ENCODE measurements at regions not wholly inside any gene's neighbourhood (a gene's known extent, or its start where the extent isn't known, plus 50 kb on each side); places are given as distances from the start of the nearest gene placed in this dataset.
A peak's percentile ranks its signal among the peaks of the same experiment; 100 is the strongest.
"Not testable (repeated sequence)": the region's sequence is repeated elsewhere in the genome, so short reads cannot be mapped to it uniquely, and the experiment has no call there.

DNA sequence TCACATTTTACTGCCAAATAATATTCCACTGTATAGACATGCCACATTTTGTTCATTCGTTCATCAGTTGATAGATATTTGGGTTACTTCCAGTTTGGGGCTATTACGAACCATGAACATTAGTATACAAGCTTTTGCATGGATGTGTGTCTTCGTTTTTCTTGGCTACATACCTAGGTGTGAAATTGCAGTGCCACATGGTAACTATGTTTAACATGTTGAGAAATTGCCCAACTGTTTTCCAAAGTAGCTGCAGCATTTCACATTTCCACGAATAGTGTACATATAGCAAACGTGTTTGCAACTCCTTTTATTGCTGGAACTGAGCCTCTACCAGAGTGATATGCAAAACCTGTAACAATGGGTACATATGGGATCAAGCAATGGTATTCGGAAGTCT lies 221.5 kb downstream of the VEGFC start:
- no peak for DNase-seq (ENCODE audit: low spot score)

DNA sequence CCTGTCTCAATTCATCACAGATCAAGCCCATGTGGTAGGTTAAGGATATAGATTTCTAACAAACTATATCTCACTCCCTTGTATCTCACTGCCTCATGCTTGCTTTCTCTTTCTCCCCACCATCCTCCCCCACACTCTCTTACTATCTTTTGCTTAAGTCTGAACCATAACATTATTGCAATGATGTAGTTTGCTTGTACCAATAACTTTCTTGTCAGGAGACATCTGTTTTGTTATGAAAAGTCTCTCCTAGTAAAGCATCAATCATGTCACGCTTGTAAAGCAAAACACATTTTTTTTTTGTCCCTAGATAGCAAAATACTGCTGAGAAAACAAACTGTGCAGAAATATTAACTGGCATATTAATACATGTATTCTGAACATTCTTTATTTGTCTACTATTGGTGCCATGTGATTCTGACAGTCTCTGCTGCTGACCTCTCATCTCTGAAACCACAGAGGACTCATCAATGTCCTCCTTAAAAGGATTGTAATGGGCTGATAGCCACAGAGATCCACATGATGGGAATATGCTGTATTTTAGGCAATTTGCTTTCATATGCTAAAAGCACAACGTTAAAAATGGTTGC lies 217.5 kb downstream of the VEGFC start:
- peak; percentile 10 for DNase-seq (ENCODE audit: low spot score)

DNA sequence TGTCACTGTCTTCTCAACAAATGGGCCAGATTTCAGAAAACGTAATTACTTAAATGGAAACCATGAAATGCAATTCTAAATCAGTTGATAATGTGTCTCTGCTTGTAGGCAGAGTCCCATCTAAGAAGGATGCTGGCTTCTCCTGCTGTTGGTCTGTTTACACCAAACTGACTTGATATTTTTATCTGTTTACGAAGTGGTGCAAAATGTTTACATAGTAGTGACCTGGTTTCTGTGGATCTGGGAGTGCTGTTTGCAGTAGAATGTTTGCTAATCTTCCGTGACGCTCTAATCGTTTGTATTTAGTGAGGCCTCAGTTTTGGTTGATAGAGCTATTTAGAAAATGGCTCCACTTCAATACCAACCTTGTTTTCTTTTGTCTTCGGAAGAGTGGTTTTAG lies 213.5 kb downstream of the VEGFC start:
- no peak for DNase-seq (ENCODE audit: low spot score)

DNA sequence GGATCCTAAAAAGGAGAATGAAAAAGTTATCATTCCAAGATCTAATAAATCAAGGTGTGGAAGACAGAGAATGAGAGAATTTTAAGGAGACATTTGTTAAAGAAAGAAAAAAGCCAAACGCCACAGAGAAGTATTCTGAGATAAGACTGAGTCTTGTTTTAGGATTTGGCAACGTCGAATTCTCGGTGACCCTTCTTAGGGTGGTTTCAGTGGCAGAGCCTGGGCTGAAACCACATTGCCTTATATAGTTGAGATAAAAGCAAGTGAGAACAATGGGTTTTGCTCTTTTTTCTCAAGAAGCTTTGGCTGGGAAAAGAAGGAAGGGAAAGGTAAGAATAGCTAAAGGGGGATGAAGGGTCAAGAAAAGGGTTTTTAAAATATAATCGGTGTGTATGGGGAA lies 209.4 kb downstream of the VEGFC start:
- no peak for DNase-seq (ENCODE audit: low spot score)

DNA sequence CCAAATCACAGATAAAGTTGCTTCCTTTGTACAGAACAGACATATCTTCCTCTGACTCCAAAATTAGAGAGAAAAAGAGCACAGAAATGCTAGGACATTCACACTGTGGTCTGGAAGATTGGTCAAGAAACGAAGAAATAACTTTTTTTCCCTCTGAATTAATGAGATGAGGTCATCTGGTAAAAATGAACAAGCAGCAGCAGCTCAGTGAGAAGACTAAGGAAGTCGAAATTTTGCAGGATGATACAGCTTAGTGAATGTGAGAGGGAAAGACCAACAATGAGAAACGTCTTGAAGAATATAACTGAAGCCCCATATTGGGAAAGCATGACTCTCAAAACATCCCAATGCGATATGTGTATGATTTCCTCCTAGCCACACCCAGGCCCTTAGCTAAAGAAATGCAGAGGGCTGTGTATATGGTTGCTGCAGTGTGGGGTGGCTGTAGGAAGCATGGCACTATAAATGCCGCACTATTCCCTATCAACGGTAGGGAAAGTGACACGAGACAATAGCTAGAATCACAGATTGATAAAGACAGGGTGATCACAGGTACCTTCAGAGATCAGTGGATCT lies 208.6 kb downstream of the VEGFC start:
- peak; percentile 25 for DNase-seq (ENCODE audit: low spot score)

DNA sequence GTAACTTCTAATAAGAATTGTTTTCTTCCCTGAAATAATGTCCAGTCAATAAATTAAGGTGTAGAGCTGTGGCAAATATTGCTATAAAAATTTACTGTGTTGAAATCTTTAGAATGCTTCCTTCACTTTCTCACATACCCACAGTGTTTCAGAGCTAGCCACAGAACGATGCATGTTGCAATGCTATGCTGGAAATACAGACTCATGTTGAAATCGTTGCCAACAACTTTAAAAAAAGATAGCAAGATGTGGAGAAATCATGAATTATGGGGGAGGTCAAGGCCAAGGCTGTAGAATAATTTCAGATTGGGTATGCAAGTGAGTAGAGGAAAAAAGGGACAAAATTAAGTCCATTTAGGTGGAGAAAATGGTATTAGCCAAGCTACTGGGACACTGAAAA lies 204.8 kb downstream of the VEGFC start:
- DNase-seq (ENCODE audit: low spot score), result peak; percentile 63

DNA sequence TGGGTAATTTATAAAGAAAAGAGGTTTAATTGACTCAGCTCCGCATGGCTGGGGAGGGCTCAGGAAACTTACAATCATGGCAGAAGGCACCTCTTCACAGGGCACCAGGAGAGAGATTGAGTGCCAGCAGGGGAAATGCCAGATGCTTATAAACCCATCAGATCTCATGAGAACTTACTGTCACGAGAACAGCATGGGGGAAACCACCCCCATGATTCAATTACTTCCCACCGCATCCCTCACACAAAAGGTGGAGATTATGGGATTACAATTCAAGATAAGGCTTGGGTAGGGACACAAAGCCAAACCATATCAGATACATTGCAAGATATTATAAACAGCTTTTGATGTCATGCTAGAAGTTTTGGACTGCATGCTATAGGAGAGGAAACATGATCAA lies 204.3 kb downstream of the VEGFC start:
- DNase-seq (ENCODE audit: low spot score), result no peak

DNA sequence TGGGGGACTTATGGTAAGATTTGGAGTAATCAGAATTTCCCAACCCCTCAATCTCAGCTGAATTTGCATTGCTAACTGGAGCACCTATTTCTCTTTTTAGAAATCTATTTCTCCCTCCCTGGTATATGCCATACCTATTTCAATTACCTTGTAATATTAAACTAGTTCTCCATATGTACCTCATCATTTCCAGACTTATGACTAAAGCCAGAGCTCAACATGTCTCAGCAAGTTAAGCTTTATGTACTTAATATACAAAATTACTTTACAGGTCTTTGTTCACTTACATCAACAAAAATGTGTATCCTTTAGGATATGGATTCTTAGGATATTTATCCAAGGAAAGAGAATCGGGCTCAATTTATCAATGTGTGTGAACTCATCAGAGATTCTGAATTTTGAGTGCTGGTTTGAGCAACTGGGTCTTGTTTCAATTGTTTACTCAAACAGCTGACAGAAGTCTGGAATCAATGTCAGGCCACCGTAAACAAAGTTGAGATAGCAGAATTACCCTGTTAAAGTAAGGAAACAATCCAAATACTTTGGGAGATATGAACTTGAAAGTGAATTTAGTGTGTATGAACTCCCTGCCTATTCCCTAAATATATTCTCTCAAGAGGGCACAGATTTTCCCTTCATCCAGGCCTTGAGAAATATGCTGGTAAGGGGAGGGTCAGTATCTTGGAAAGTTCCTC lies 199.6 kb downstream of the VEGFC start:
- no peak for DNase-seq (ENCODE audit: low spot score)

DNA sequence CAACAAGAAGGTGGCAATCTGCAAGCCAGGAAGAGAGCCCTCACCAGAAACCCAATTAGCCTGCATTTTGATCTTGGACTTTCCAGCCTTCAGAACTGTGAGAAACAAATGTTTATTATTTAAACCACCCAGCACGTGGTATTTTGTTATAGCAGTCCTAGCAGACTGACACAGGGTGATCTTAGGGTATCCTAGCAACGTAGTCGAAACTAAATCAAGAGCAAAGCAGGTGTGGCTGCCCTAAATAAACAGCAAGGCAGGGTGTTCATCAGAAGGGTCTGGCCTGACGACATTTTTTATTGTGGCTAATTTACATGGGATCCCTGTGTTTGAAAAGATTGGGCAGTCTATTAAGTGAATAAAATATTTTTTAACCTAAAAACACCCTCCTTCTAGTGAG lies 198.8 kb downstream of the VEGFC start:
- no peak for DNase-seq (ENCODE audit: low spot score)

DNA sequence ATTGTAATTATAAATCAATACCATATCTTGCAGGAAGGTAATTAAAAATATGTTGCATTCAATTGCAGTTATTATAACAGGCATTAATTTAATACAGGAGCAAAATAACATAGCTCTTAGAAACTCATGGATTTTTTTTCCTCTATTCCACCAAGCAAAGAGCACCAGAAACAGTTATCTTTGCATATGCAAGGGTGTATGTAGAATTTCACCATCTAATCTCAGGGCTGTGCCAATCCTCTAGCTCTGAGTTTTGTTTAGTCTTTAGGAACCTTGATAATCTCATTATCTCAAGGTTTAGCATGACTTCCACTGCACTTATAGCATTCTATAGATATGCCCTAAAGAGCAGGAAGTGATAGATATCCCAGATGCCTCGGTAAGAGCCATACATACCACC lies 197.5 kb downstream of the VEGFC start:
- DNase-seq (ENCODE audit: low spot score), result no peak

DNA sequence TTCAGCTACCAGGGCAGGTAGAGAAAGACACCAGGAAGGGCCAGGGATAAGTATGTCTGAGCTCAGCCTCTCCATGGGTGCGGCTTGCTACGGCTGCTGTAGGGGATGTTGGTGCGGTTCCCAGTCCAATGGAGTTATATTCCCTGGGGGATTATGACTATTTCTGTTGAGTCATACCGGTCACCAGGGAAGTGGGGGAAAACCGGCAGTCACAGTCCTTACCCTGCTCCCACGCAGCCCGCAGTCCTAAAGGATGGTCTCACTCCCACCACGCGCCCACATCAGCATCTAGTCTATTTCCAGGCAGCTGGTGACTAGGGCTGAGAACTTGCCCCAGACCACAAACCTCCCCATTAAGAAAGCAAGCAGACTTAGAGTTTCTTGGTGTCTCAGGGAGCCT lies 191.6 kb downstream of the VEGFC start:
- DNase-seq (ENCODE audit: low spot score), result no peak

DNA sequence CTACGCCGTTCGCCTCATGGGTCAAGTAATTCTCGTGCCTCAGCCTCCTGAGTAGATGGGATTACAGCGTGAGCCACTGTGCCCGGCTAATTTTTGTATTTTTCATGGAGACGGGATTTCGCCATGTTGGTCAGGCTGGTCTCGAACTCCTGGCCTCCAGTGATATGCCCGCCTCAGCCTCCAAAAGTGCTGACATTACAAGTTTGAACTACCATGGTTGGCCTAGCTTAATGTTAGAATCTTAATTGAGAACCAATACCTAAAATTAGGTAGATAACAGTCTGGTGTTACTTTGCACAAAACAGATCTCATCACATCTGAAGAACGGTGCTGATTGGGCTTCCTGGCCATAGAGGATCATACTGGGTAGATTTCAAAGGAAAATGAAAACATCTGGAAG lies 184.9 kb downstream of the VEGFC start:
- DNase-seq (ENCODE audit: low spot score), result no peak

DNA sequence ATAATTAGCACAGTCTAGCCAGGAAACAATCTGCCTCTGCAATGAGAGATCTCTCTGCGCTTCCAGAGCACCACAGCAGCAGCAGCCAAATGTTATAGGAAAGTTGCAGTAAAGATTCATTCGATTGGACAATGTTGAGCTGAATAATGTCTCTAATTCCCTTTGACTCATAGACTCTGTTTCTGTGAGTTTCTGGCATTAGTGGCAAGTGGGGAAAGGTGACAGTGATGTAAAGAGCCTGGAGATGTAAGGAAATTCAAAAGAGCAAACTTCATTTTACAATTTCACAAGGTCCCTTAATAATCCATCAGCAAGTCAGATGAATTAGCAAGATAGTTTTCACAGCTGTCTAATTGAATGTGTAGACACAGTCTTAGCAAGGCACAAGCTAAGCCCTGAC lies 184.4 kb downstream of the VEGFC start:
- no peak for DNase-seq (ENCODE audit: low spot score)

DNA sequence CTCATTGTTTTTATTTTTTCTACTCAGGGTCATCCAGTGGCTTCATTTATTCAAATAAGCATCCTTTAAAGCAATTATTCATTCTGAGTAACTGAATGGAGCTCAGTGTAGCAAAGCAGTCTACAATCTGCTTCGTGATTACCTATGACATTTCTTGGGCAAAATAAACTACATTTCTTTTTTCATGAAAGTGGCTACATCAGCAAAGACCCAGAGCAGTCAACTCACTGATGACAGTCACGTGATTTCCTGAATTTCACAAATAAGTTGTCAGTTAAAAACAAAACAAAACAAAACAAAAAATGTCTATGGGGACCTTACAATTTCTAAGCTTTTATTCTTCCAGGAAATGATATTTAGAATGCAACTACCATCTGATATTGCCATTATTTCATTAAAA lies 182.1 kb downstream of the VEGFC start:
- DNase-seq (ENCODE audit: low spot score), result no peak

DNA sequence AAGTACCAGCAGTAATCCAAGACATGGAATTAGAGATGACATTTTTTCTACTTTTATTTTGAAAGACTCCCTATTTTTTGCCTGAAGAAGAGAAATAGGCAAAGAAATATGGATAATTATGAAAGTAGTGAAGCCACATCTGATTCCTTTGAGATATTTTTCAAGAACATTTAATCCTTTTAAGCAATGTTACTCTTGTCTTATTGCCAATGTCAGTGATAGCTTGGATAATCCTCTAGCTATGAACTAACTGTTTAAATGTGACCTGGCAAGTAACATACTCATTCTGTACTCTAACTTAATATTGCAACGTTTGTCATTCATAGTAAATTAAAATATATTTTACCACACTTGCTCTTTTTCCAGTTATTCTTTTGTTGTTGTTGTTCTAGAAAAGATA lies 181.3 kb downstream of the VEGFC start:
- DNase-seq (ENCODE audit: low spot score), result no peak

DNA sequence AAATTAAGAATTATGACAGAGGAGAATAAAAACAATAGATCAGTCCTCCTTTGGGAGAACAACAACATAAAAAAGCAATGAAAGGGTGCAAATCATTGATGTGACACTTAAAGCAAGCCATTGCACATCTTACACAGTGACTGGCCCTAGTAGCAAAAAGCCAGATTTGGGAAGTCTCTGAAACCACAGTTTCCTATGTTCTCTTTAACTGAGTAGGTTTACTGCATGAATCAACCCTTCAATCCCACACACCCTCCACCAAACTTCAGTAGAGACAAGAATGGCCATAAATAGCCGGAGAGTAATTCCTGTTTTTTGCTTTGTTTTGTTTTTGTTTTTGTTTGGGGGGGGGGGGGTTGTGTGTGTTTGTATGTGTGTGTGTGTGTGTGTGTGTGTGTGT lies 180.8 kb downstream of the VEGFC start:
- no peak for DNase-seq (ENCODE audit: low spot score)

DNA sequence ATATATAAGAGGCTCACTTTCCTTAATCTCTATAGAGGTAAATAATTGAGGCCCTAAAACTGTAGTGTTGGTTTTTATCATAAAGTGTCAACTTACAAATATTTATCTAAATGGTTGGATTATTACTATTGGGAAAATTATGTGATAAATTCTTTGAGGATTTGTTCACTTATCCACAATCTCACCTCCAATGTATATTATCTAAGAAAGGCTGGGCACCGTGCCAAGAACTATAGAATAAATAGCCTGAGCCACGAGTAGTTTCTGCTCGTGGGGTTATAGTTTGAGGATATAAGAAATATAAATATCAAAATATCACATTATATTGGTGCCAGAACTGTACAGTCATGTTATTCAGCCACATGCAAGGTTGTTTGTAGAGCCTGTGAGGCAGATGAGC lies 177.9 kb downstream of the VEGFC start:
- DNase-seq (ENCODE audit: low spot score), result no peak

DNA sequence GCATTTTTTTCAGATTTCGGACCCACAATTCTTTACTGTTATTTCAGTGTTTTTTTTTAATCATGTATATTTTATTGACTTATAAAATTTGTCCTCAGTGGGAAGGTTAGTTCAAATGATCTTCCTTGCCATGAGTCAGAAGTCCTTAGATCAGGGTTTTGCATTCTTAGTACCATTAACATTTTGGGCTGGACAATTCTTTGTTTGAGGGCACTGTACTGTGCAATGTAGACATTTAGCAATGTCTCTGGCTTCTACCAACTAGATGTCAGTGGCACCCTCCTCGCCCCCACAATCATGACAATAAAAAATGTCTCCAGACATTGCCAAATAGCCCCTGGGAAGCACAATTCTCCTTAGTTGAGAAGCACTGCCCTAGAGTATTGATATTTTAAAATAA lies 176.6 kb downstream of the VEGFC start:
- no peak for DNase-seq (ENCODE audit: low spot score)

DNA sequence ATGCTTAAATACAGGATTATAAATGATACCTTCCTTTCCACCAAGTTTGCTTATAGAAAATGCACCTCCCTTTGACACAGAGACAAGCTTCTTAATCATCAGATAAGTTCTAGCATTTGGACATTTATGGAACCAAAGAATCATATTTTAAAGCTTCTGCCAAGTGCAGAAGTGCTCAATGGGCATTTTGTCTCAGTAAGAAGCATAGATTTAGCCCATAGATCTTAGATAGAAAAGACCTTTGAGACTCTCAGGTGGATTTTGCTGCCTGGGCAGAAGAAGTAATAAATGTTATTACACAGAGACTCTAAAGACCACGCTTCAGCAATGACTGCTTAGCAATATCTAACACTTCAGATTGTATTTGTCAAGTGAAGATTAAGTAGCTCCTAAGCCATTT lies 174.6 kb downstream of the VEGFC start:
- no peak for DNase-seq (ENCODE audit: low spot score)

DNA sequence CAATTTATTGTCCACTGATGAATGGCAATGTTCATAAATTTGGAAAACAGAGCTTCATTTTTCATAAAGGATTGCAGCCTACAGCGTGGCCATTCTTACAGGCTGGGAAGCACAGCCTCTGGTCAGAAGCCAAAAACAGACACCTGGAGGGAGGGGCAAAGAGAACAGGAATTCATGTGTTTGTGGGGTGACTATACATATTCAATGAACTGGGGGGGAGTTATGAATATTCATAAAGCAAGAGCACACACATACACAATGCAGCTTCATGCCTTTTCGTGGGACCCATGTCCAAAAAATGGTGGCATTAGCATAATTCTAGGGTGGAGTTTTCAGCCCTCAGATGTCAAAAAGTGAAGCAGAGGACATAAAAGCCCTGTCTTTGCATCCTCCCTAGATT lies 173.3 kb downstream of the VEGFC start:
- no peak for DNase-seq (ENCODE audit: low spot score)

DNA sequence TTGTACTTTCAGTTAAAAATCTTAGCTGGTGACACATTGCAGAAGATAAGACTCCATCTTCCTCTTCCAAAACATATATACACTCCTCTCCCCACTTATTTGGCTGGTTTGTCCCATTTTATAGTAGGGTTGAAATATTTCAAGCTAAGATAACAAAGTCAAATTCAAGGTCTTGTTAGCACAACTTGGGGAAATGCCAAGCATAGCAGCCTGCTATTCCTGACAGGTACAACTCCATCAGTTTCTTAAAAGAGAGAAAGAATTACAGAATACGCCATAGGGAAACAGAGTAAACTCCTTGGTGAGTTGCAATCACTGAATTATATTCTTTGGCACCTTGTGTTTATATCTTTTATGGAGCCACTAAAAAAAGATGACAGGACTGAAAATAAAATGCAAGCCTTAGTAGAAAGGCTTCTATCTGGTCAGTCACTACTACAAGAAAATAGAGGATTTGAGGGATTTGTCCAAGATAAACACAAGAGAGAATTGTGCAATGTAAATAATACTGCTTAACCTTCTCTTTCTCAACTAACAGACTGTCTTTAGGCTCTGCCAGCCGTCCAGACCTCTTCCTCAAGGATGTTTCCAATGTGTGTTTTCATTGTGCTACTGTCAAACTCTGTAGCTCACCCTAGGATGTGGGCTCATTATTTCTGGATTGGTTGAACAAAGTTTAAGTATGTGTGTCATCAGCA lies 170.3 kb downstream of the VEGFC start:
- peak; percentile 15 for DNase-seq (ENCODE audit: low spot score)

DNA sequence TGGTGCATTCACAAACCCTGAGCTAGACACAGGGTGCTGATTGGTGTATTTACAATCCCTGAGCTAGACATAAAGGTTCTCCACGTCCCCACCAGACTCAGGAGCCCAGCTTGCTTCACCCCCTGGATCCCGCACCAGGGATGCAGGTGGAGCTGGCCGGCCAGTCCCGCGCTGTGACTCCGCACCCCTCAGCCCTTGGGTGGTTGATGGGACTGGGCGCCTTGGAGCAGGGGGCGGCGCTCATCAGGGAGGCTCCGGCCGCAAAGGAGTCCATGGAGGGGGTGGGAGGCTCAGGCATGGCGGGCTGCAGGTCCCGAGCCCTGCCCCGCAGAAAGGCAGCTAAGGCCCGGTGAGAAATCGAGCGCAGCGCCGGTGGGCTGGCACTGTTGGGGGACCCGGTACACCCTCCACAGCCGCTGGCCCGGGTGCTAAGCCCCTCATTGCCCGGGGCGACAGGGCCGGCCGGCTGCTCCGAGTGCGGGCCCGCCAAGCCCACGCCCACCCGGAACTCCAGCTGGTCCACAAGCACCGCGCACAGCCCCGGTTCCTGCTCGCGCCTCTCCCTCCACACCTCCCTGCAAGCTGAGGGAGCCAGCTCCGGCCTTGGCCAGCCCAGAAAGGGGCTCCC lies 167.6 kb downstream of the VEGFC start:
- DNase-seq (ENCODE audit: low spot score), result not testable (repeated sequence)

DNA sequence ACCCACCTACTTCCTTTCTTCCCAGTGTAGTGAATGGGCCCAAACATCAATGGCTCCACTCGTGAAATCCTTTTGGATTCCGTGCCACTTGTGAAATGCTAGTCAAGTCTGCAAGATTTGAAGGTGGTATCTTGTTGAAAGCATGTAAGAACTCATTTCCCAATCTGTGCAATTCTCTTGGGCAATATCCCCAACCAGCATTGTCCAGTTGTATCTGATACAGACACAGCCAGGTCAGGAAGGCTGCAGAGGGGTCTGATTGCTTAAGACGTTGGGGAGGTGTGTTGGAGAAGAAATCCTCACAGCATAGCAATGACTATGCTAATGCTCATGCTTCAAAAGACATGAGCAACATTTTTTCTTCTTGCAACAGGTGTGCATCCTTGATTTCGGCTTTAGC lies 164.8 kb downstream of the VEGFC start:
- DNase-seq (ENCODE audit: low spot score), result no peak
